Peyer's patch (tissue), 4 donors: ENCODE measurements at regions not wholly inside any gene's neighbourhood (a gene's known extent, or its start where the extent isn't known, plus 50 kb on each side); places are given as distances from the start of the nearest gene placed in this dataset.

Experiments used
- POLR2A ChIP-seq, 2 donors: fragments of 450-650 bp; IDR thresholded peaks; one replicate each; pipeline ENCODE4 v1.5.1; 2017; ENCODE audit warnings: antibody characterized with exemption in 2 of 2, mild to moderate bottlenecking in 2 of 2, moderate library complexity in 2 of 2
- TF ChIP-seq, protein P1 (sequence below), 6 experiments: fragments of 450-650 bp in 4 of 6; fragments of 200-600 bp in 2 of 6; sonication (generic) in 1 of 6; IDR thresholded peaks; one replicate each; pipeline ENCODE4 v1.5.1; 2017 to 2019; ENCODE audit warnings: antibody characterized with exemption in 6 of 6, mild to moderate bottlenecking in 3 of 6, moderate library complexity in 1 of 6

DNA sequence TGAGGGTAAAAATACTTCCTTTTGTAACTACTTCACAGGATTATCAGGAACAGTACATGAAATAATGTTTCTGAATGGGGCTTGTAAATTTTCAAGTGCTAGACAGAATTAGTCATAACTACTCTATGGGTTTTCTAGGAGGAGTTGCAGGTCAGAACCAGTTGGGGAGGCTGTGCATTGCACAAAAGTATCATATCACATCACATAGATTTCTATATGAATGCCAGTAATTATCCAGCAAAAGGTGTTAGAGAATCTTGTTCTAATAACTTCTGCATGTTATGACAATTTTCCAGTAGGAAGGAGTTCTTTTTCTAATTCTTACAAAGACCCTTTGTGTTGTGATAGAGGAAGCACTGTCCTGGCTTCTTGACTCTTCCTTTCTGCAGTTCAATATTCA, 551.6 kb downstream of the COL12A1 start:
- TF ChIP-seq, protein P1, sequence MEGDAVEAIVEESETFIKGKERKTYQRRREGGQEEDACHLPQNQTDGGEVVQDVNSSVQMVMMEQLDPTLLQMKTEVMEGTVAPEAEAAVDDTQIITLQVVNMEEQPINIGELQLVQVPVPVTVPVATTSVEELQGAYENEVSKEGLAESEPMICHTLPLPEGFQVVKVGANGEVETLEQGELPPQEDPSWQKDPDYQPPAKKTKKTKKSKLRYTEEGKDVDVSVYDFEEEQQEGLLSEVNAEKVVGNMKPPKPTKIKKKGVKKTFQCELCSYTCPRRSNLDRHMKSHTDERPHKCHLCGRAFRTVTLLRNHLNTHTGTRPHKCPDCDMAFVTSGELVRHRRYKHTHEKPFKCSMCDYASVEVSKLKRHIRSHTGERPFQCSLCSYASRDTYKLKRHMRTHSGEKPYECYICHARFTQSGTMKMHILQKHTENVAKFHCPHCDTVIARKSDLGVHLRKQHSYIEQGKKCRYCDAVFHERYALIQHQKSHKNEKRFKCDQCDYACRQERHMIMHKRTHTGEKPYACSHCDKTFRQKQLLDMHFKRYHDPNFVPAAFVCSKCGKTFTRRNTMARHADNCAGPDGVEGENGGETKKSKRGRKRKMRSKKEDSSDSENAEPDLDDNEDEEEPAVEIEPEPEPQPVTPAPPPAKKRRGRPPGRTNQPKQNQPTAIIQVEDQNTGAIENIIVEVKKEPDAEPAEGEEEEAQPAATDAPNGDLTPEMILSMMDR (IDR thresholded peaks at IDR 0.05), result no peak
- TF ChIP-seq POLR2A (IDR thresholded peaks at IDR 0.05), result no peak
